Effector memory CD8-positive, alpha-beta T cell (primary cell): ENCODE measurements at regions not wholly inside any gene's neighbourhood (a gene's known extent, or its start where the extent isn't known, plus 50 kb on each side); places are given as distances from the start of the nearest gene placed in this dataset.

Experiments used
- ATAC-seq: fragments of 150-1000 bp; cut with Tn5 transposase; replicated peaks from 2 replicates; pipeline ENCODE4 v1.10.0; 2021; ENCODE audit warnings: mild to moderate bottlenecking, moderate library complexity
- DNase-seq, 3 experiments: peaks; one replicate each; pipeline ENCODE4 v3.0.0; 2021
- H3K27ac Mint-ChIP-seq, 2 donors: one replicate each; pipeline ENCODE4 v1.8.0; 2022; ENCODE audit warnings: mild to moderate bottlenecking in 2 of 2, mixed read lengths in 2 of 2, moderate library complexity in 2 of 2
- H3K27me3 Mint-ChIP-seq, 2 donors: one replicate each; pipeline ENCODE4 v1.8.0; 2022; ENCODE audit warnings: mixed read lengths in 2 of 2
- H3K36me3 Mint-ChIP-seq: one replicate; pipeline ENCODE4 v1.8.0; 2022; ENCODE audit warnings: mild to moderate bottlenecking, moderate library complexity, mixed read lengths; ENCODE audit not compliant: insufficient read depth
- H3K4me1 Mint-ChIP-seq, 2 donors: one replicate each; pipeline ENCODE4 v1.8.0; 2022; ENCODE audit warnings: low read depth in 2 of 2, mixed read lengths in 2 of 2
- H3K4me3 Mint-ChIP-seq, 2 donors: one replicate each; pipeline ENCODE4 v1.8.0; 2022; ENCODE audit warnings: mild to moderate bottlenecking in 2 of 2, mixed read lengths in 2 of 2, moderate library complexity in 2 of 2
- H3K9me3 Mint-ChIP-seq, 2 donors: one replicate each; pipeline ENCODE4 v1.8.0; 2022; ENCODE audit warnings: mixed read lengths in 2 of 2

DNA sequence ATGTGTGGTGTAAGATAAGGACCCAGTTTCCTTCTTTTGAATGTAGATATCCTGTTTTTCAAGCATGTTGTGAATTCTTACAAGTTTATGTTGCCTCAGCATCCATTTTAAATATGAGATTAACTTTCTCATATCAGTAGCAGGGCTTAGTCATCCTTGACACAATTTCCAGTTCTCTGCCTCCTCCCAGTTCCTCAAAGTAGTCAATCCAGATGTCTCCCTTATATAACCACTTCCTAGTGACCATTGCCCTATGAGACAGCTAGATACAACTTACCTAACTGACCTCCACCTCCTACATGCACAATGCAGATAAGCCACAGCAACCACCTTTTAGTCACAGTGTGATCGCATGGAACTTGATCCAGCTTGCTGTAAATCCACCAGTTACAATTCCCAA is 269.2 kb upstream of the ZNF521 start:
- Mint-ChIP-seq H3K27ac (no peak overlapping the region), H3K27me3 (no peaks in the 10 kb centered on the region), H3K4me3 (no peak overlapping the region), H3K36me3 (no peaks in the 10 kb centered on the region), H3K4me1 (no peaks in the 10 kb centered on the region), H3K9me3 (peaks cover 8 to 10% of the 10 kb centered on the region in 2 donors)
- ATAC-seq (no peak), DNase-seq (no peak)

DNA sequence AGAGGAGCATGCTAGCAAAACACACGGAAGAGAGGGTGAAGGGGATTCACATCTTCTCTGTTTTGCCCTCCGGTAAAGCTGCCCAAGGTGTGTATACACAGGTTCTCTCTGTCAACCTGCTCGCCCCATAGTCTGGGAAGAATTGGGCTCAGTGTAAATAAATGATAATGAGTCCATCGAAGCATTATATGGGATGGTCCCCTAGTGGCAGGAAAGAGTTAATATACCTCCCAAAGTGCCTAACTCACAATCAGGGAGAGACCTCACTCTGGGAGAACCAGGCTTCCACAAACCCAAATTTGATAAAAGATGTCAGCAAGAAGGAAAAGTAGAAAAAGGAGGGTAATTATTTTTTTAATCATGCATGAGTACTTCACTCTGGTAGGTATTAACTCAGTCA is 262.2 kb upstream of the ZNF521 start:
- H3K4me1 Mint-ChIP-seq = no peaks in the 10 kb centered on the region
- H3K9me3 Mint-ChIP-seq = peaks cover 0 to 4% of the 10 kb centered on the region in 2 donors
- no peaks in the 10 kb centered on the region for H3K27me3 Mint-ChIP-seq
- no peaks in the 10 kb centered on the region for H3K36me3 Mint-ChIP-seq
- no peak overlapping the region for H3K4me3 Mint-ChIP-seq
- ATAC-seq (no peak), DNase-seq (no peak)
- H3K27ac Mint-ChIP-seq = no peak overlapping the region

DNA sequence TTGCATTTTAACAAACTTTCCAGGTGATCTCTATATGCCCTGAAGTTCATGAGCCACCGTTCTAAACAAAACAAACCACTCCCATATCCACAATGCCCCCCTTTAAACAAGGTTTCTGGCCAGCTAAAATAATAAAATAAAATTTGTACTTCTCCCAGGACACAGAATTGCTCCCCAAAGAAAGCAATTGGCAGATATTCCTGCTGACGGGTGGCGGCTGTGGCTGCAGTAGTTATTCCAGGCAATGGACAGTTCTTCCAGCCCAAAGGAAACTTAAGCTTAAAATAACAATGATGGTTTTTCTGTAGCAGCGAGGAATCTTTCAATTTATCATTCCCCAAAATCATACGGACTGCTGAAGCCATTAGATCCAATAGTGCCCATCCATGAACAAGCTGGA is 260.5 kb upstream of the ZNF521 start:
- Mint-ChIP-seq H3K4me1 (no peaks in the 10 kb centered on the region), H3K27me3 (no peaks in the 10 kb centered on the region), H3K27ac (no peak overlapping the region), H3K9me3 (peaks cover 0 to 4% of the 10 kb centered on the region in 2 donors), H3K36me3 (no peaks in the 10 kb centered on the region), H3K4me3 (no peak overlapping the region)
- ATAC-seq (no peak), DNase-seq (no peak)

DNA sequence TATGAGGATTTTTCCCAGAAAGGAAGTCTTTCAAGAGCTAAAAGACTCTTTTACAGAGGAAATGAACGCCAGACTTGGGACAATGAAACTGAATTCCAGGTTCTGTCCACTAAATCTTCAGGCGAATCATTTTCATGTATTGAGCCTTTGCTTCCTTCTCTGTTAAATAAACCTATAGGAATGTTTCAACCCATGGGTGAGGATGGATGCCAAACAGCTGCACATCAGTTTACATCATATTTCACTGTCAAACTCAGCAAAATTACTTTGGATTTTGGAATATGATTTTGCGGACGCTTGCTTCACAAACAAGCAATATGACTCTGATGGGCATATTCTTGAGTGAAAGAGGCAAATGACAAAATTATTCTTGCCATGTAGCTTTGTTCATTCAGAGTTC is 256.1 kb upstream of the ZNF521 start:
- H3K4me3 Mint-ChIP-seq = no peak overlapping the region
- H3K36me3 Mint-ChIP-seq = no peaks in the 10 kb centered on the region
- no peak for ATAC-seq
- H3K4me1 Mint-ChIP-seq = no peaks in the 10 kb centered on the region
- DNase-seq = no peak
- H3K9me3 Mint-ChIP-seq = no peaks in the 10 kb centered on the region
- no peak overlapping the region for H3K27ac Mint-ChIP-seq
- no peaks in the 10 kb centered on the region for H3K27me3 Mint-ChIP-seq

DNA sequence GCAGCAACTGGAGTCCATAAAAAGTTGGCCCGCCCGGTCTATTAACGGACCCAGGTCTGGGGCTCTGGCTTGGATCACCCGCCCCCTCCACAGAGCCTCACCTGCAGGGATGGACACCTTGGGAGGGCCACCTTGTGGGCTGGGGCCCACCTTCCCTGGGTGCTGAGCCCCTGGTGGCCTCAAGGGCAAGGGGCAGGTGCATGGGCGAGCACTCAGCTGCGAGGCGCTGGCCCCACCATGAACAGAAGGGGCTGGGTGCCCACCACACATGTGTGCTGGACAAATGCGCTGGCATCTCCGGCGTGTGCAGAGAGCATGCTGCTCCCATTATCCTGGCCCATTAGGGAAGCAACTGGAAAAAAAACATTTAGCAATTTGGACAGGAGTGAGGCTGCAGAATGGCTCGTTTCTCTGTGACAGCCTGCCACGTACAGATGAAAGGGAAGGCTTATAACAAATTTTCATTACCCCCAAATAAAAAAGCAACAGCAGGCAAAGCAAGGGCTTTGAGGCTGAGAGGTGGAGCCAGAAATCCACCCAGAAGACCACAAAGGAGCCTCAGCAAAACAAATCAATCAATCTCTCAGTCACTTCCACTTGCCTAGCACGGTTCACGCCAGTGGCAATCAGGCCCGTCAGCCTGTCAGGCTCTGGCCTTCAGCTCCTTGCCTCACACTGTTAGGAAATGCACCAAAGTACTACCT is 253.1 kb upstream of the ZNF521 start:
- H3K36me3 Mint-ChIP-seq = no peaks in the 10 kb centered on the region
- no peak overlapping the region for H3K27ac Mint-ChIP-seq
- no peak overlapping the region for H3K4me3 Mint-ChIP-seq
- no peaks in the 10 kb centered on the region for H3K27me3 Mint-ChIP-seq
- no peak for ATAC-seq
- H3K9me3 Mint-ChIP-seq = peaks cover 3 to 8% of the 10 kb centered on the region in 2 donors
- H3K4me1 Mint-ChIP-seq = no peaks in the 10 kb centered on the region
- no peak for DNase-seq

DNA sequence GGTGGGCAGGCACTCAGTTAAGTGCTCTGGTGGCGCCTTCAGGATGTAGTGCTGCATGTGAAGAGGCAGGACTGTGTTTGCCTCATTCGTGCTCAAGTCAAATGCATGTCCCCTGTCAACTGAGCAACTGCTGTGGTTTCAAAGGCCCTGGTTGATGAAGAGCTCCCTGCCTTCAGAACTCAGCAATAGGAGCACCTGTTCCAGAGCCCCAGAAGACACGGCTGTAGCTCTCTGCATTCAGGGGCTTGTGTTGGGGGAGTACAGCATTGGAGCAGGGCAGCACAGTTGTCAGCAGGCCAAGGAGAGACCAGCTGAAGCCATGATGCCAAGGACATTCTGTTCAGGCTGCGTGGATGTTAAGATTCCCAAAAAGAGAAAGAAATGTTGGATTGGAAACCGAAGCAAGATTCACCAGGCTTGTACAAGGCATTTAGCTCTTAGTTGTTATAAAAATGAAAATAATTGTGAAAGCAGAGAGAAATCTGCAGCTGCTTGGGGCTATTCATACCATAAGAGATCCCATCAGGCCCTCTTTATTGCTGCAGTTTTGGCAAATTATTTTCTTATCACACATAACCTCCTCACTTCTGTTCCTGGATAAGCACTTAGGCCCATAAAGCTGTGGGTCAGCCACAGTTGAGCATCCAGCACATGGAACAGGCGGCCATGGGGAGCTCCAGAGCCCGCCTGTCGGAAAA is 252.4 kb upstream of the ZNF521 start:
- Mint-ChIP-seq H3K27ac (no peak overlapping the region), H3K9me3 (peaks cover 3 to 8% of the 10 kb centered on the region in 2 donors), H3K4me1 (no peaks in the 10 kb centered on the region), H3K36me3 (no peaks in the 10 kb centered on the region), H3K4me3 (no peak overlapping the region), H3K27me3 (no peaks in the 10 kb centered on the region)
- ATAC-seq (no peak), DNase-seq (no peak)

DNA sequence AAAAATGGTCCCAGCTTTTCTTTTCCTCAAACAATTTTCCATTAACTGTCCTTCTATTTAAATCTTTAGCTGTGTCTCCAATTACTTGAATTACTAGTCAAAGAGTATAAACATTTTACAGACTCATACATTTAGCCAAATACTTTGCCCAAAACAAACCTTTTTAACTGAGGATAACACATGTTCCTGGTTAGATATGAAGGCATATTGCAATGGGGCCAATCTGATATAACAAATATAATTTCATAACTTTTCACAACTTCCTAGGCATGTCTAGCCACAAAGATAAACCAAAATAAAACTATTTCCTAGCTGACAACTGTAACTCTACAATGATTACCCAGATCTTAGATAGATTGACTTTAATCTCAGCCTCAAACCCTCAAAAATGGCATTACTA is 247.5 kb upstream of the ZNF521 start:
- ATAC-seq (no peak), DNase-seq (no peak)
- no peaks in the 10 kb centered on the region for H3K4me1 Mint-ChIP-seq
- H3K27me3 Mint-ChIP-seq = no peaks in the 10 kb centered on the region
- no peaks in the 10 kb centered on the region for H3K36me3 Mint-ChIP-seq
- H3K9me3 Mint-ChIP-seq = peaks cover 3 to 8% of the 10 kb centered on the region in 2 donors
- no peak overlapping the region for H3K4me3 Mint-ChIP-seq
- H3K27ac Mint-ChIP-seq = no peak overlapping the region

DNA sequence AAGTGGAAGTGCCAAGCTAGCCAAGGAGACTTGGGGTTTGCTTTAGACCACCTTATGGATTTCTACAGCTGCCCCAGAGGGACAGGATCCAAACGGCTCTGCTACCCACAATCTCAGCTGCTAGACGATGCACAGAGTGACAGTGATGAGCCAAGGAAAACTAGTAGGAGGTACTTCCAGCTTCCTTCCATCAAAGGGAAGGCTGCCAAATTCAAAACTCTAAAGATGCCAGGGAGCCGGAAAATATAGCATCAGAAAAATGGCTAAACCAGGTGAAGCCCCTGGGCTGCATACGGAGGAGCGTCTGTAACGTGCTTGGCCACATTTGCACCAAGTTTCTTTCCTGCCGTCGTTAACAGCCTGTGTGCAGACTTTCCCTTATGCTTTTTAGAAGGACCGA is 245.5 kb upstream of the ZNF521 start:
- ATAC-seq (no peak), DNase-seq (no peak)
- Mint-ChIP-seq H3K27me3 (no peaks in the 10 kb centered on the region), H3K4me1 (no peaks in the 10 kb centered on the region), H3K4me3 (no peak overlapping the region), H3K27ac (no peak overlapping the region), H3K9me3 (peaks cover 5 to 8% of the 10 kb centered on the region in 2 donors), H3K36me3 (no peaks in the 10 kb centered on the region)

DNA sequence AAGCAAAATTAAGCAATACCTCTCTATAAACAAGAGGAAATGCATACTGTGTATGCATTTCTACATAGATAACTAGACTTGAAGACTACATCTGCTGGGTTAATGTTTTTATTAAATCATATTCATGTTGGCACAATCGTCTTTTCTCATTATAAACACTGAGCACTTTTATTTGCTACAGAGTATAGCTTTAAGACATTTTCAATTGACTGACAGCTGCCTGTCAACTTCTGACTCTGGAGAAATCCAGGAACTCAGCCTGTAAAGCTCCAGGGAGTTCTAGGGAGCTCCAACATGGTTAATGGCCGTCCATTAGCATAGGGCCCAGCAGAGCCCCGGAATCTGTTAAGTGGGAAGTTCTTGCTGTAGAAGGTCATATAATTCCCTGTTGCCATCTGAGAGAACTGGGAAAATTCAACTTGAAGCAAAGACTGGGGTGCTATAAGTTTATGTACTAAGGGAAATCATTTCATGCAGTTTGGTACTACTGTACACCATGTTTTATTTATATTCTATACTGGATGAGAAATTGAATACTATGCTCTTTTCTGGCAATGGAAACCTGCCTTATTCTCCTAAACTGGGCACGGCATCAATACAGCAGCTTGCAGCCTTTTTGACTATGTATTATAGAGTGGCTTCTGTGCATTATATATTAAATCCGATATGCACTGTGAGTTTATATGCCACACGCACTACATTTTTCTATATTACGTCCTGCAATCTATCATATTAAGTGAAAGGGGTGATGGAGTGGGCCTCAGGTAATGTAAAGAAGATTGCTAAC is 243.5 kb upstream of the ZNF521 start:
- no peaks in the 10 kb centered on the region for H3K36me3 Mint-ChIP-seq

DNA sequence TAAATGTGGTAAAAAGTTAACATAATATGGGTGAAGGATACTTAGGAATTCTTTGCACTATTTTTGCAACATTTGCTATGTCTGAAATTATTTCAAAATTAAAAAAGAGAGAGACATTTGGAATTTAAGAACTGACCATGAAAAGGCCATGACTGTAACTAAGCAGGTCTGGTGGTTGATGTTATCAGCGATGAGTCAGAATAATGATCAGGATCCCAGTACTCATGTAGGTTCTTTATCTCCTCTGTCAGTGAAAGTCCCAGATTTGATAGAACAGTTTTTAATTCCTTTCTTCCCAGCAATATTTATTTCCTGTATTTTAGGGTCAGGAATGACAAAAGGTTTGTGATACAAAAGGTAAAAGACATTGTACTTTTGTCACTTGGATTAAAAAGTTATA is 242.4 kb upstream of the ZNF521 start:
- no peak overlapping the region for H3K4me3 Mint-ChIP-seq
- H3K36me3 Mint-ChIP-seq = no peaks in the 10 kb centered on the region
- DNase-seq = no peak
- H3K4me1 Mint-ChIP-seq = no peaks in the 10 kb centered on the region
- ATAC-seq = no peak
- no peak overlapping the region for H3K27ac Mint-ChIP-seq
- no peaks in the 10 kb centered on the region for H3K27me3 Mint-ChIP-seq
- H3K9me3 Mint-ChIP-seq = peaks cover 0 to 4% of the 10 kb centered on the region in 2 donors

More for the DNA sequence above, 243.5 kb upstream of the ZNF521 start:
- no peak overlapping the region for H3K27ac Mint-ChIP-seq
- ATAC-seq = no peak
- no peaks in the 10 kb centered on the region for H3K27me3 Mint-ChIP-seq
- no peak for DNase-seq
- H3K4me3 Mint-ChIP-seq = no peak overlapping the region
- H3K9me3 Mint-ChIP-seq = peaks cover 0 to 4% of the 10 kb centered on the region in 2 donors
- no peaks in the 10 kb centered on the region for H3K4me1 Mint-ChIP-seq

DNA sequence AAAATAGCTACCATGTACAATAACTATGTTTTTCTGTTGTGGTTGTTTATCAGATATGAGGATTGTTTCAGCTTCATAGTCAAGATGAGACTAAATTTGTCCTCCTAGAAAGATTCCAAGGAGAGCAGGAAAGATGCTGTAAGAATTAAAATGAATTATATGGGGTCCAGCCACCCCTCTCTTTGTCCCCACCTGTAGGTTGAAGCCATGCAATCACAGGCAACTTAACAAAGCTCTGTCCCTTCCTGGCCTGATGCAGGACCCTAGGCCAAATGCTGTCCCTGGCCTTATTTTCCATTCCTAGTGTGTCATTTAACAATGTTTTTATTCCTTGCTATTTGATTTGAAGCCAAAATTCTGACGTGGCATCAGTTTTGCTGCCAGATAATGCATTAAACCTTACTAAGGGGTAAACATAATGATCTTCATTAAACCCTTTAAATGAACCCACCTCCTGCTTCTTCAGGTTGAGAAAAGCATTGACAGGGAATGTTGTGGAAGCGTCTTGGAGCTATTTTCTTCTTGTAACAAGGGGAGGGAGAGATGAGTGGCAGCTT is 240.9 kb upstream of the ZNF521 start:
- DNase-seq (no peak), ATAC-seq (no peak)
- Mint-ChIP-seq H3K36me3 (no peaks in the 10 kb centered on the region), H3K9me3 (peaks cover 0 to 4% of the 10 kb centered on the region in 2 donors), H3K27ac (no peak overlapping the region), H3K27me3 (no peaks in the 10 kb centered on the region), H3K4me3 (no peak overlapping the region), H3K4me1 (no peaks in the 10 kb centered on the region)

DNA sequence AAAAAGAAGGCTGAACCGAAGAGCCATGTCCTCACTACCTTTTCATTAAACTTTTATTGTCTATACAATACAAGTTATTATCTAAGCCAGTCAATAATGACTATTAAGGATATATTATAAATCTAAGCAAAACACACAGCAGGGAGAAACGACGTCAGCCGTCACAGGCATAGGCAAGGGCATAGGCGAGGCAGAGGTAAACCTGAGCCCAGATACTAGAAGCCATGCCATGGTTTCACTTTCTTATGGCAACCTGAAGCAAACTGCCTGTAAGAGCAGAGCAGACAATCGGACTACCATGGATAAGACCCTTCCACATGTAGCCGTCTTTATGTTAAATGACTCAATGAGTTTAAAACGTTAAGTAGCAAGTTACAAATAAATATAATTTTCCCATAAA is 238.5 kb upstream of the ZNF521 start:
- Mint-ChIP-seq H3K36me3 (no peaks in the 10 kb centered on the region), H3K9me3 (peaks cover 0 to 4% of the 10 kb centered on the region in 2 donors), H3K4me3 (no peak overlapping the region), H3K27me3 (no peaks in the 10 kb centered on the region), H3K4me1 (no peaks in the 10 kb centered on the region), H3K27ac (no peak overlapping the region)
- ATAC-seq = no peak
- no peak for DNase-seq

DNA sequence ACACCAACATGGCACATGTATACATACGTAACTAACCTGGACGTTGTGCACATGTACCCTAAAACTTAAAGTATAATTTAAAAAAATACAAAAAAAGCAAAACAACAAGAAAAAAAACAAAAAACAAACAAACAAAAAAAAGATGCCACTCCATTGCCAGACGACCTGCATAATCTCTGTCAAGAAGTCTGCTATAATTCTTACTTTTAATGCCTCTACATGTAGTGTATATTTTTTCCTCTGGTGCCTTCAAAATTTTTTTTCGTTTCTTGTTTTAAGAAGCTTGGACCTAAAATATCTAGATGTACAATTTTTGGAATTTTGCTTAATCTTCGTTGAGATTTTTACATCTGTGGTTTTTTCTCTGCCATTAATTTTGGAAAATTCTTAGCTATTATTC is 235.6 kb upstream of the ZNF521 start:
- Mint-ChIP-seq H3K9me3 (peaks cover 0 to 2% of the 10 kb centered on the region in 2 donors), H3K27me3 (no peaks in the 10 kb centered on the region), H3K4me1 (no peaks in the 10 kb centered on the region), H3K36me3 (no peaks in the 10 kb centered on the region), H3K27ac (no peak overlapping the region), H3K4me3 (no peak overlapping the region)
- ATAC-seq (no peak), DNase-seq (no peak)
